ENCODE measurements at regions not wholly inside any gene's neighbourhood (a gene's known extent, or its start where the extent isn't known, plus 50 kb on each side); places are given as distances from the start of the nearest gene placed in this dataset.

DNA sequence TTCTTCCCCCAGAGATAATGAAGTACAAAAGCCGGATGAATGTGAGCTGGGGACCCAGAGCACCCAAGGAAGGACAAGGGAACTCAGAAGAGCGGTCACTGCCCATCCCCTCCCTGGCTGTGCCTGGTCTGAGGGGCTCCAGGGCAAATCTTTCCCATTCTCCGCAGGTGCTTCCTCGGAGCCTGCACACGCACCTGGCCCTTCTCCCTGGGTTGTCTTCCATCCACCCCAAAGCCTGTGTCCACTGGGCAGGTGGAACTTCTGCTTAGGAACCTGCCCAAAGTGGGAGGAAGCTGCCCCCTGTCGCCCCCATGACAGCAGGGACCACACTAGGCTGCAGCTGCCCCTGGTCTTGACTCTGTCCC lies 121.0 kb upstream of the FGF3 start:
- TF ChIP-seq, protein P1, sequence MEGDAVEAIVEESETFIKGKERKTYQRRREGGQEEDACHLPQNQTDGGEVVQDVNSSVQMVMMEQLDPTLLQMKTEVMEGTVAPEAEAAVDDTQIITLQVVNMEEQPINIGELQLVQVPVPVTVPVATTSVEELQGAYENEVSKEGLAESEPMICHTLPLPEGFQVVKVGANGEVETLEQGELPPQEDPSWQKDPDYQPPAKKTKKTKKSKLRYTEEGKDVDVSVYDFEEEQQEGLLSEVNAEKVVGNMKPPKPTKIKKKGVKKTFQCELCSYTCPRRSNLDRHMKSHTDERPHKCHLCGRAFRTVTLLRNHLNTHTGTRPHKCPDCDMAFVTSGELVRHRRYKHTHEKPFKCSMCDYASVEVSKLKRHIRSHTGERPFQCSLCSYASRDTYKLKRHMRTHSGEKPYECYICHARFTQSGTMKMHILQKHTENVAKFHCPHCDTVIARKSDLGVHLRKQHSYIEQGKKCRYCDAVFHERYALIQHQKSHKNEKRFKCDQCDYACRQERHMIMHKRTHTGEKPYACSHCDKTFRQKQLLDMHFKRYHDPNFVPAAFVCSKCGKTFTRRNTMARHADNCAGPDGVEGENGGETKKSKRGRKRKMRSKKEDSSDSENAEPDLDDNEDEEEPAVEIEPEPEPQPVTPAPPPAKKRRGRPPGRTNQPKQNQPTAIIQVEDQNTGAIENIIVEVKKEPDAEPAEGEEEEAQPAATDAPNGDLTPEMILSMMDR (IDR thresholded peaks at IDR 0.05; ENCODE audit: poor library complexity), result no peak
- no peak for TF ChIP-seq EZH2 (IDR thresholded peaks at IDR 0.05; ENCODE audit: borderline replicate concordance)

Measured in hepatocyte (in vitro differentiated cells).